Right lobe of liver (tissue), 4 donors: ENCODE measurements at regions not wholly inside any gene's neighbourhood (a gene's known extent, or its start where the extent isn't known, plus 50 kb on each side); places are given as distances from the start of the nearest gene placed in this dataset.

Source experiments
- CTCF ChIP-seq, 4 donors: fragments of 200-600 bp in 3 of 4; fragments of 450-650 bp in 1 of 4; IDR thresholded peaks; one replicate each; pipeline versions ENCODE4 v1.5.1 to v1.8.0; 2016 to 2022; ENCODE audit warnings: antibody characterized with exemption in 4 of 4, mild to moderate bottlenecking in 2 of 4
- POLR2A ChIP-seq: fragments of 450-650 bp; IDR thresholded peaks from one replicate; pipeline ENCODE4 v1.6.1; 2017; ENCODE audit warnings: antibody characterized with exemption, mild to moderate bottlenecking
- donor health status: DM: no; HTN: no; CAD: no.
- donor health status: DM: no; HTN: no; CAD: no.
- donor health status: DM: no; HTN: yes; CAD: no.

GRCh38 chr9:82406456-82407085, 418.0 kb downstream of the SPATA31D1 start:
- TF ChIP-seq CTCF (IDR thresholded peaks at IDR 0.05) (no peak), POLR2A (no peak)
